BLaER1 treated with 17β-estradiol and CSF1 and Interleukin-3, amounts not matched to agents 10 nM and 100 nM (cell line): ENCODE measurements at regions not wholly inside any gene's neighbourhood (a gene's known extent, or its start where the extent isn't known, plus 50 kb on each side); places are given as distances from the start of the nearest gene placed in this dataset.
"Not testable (repeated sequence)": the region's sequence is repeated elsewhere in the genome, so short reads cannot be mapped to it uniquely, and the experiment has no call there.

ENCODE experiments used
- H3K27ac ChIP-seq, 11 experiments: shearing (Covaris generic); formaldehyde crosslinking; 2 replicates each; pipeline ENCODE4 v1.8.1; 2022
- H3K27me3 ChIP-seq, 11 experiments: shearing (Covaris generic); formaldehyde crosslinking; 2 replicates each; pipeline ENCODE4 v1.8.1; 2022
- H3K36me3 ChIP-seq, 11 experiments: shearing (Covaris generic); formaldehyde crosslinking; 2 replicates each; pipeline ENCODE4 v1.8.1; 2022
- H3K4me1 ChIP-seq, 10 experiments: shearing (Covaris generic); formaldehyde crosslinking; 2 replicates each; pipeline ENCODE4 v1.8.1; 2022
- H3K4me2 ChIP-seq, 11 experiments: shearing (Covaris generic); formaldehyde crosslinking; 2 replicates each; pipeline ENCODE4 v1.8.1; 2022
- H3K4me3 ChIP-seq, 10 experiments: shearing (Covaris generic); formaldehyde crosslinking; 2 replicates each; pipeline ENCODE4 v1.8.1; 2022
- H3K9ac ChIP-seq, 11 experiments: shearing (Covaris generic); formaldehyde crosslinking; 2 replicates each; pipeline ENCODE4 v1.8.1; 2022
- H3K9me3 ChIP-seq, 11 experiments: shearing (Covaris generic); formaldehyde crosslinking; replicated peaks in 1 of 11; 2 replicates each; pipeline ENCODE4 v1.8.1; 2022
- H4K20me1 ChIP-seq, 11 experiments: shearing (Covaris generic); formaldehyde crosslinking; 2 replicates each; pipeline ENCODE4 v1.8.1; 2022
- Cebpa-rat ChIP-seq, 11 experiments: shearing (Covaris generic); IDR thresholded peaks; 2 replicates each; pipeline ENCODE4 v1.8.1; 2022

DNA sequence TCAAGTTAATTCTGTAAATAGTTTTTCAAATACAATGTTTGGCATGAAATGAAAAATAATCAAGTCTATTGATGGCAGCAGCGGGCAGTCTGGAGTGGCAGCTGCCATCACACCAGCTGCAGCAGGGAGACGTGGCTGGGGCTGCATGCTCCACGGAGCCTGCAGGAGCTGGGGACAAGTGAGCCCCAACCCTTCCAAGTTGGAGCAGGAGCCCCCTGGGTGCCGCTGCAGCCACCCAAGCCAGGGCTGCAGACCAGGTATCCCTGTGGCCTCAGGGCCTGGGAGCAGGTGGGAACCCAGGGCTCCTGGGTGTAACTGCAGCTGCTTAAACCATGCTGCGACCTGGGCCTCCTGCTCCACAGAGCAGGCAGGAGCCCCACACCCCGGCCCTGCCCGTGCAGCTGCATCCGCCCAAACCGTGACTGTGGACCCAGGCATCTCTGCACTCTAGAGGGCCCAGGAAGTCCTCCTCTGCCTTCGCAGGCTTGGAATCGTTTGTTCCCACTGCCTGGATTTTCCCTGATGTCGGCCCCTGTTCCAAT is 257.4 kb downstream of the PLOD2 start:
- Histone ChIP-seq H3K27ac (no peak overlapping the region), H3K4me1 (peaks cover 0 to 6% (median 0%) of the 10 kb centered on the region in 10 experiments; a peak in 1 of 20 replicates), H3K9ac (no peak overlapping the region), H3K27me3 (no peaks in the 10 kb centered on the region), H3K9me3 (no peaks in the 10 kb centered on the region), H3K36me3 (no peaks in the 10 kb centered on the region), H4K20me1 (no peaks in the 10 kb centered on the region), H3K4me2 (no peak overlapping the region), H3K4me3 (no peak overlapping the region)
- TF ChIP-seq Cebpa-rat (IDR thresholded peaks at IDR 0.05): no peak

DNA sequence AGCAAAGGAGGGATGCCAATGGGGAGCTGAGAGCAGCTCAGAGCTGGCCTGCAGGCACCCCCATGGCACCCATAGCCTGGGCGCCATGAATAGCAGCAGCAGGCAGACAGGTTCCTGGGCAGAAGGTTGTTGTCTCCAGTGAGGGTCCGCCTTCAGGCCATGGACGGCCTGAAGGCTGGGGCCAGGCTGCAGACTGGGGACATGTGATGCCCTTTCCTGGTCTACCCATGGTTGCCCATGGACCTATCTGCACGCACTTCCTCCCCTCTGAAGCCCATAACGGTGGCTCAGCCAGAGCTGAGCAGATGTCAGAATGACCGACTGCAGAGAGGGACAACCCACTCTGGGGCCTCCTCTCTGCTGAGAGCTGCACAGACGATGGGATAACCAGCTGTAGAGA is 256.8 kb downstream of the PLOD2 start:
- H3K9me3 ChIP-seq: no peaks in the 10 kb centered on the region
- no peak overlapping the region for H3K4me2 ChIP-seq
- no peaks in the 10 kb centered on the region for H3K36me3 ChIP-seq
- no peak overlapping the region for H3K27ac ChIP-seq
- no peak for TF ChIP-seq Cebpa-rat (IDR thresholded peaks at IDR 0.05)
- H3K27me3 ChIP-seq: no peaks in the 10 kb centered on the region
- peaks cover 0 to 6% (median 0%) of the 10 kb centered on the region in 10 experiments; a peak in 1 of 20 replicates for H3K4me1 ChIP-seq
- H3K9ac ChIP-seq: no peak overlapping the region
- no peak overlapping the region for H3K4me3 ChIP-seq
- no peaks in the 10 kb centered on the region for H4K20me1 ChIP-seq

DNA sequence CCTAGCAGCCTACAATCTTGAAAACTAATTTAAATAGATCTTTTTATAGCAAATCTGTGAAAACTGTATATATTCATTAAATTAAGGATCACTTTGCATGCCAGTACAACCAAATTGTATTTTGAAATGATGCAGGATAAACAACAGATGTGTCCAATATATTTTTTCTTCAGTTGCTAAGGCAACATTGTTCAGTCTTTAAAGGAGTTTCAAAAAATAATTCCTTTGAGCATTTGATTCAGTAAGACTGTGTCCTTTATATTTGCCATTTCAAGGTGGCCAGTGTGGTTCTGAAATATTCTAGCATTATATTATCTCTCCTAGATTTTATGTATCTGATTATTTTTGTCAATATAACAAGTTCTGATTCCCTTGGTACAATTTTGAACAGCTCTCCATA is 254.7 kb downstream of the PLOD2 start:
- H4K20me1 ChIP-seq: no peaks in the 10 kb centered on the region
- H3K9ac ChIP-seq: no peak overlapping the region
- no peaks in the 10 kb centered on the region for H3K27me3 ChIP-seq
- H3K27ac ChIP-seq: no peak overlapping the region
- TF ChIP-seq Cebpa-rat (IDR thresholded peaks at IDR 0.05): no peak
- H3K4me1 ChIP-seq: no peaks in the 10 kb centered on the region
- H3K36me3 ChIP-seq: no peaks in the 10 kb centered on the region
- no peaks in the 10 kb centered on the region for H3K9me3 ChIP-seq
- H3K4me2 ChIP-seq: no peak overlapping the region
- H3K4me3 ChIP-seq: no peak overlapping the region

DNA sequence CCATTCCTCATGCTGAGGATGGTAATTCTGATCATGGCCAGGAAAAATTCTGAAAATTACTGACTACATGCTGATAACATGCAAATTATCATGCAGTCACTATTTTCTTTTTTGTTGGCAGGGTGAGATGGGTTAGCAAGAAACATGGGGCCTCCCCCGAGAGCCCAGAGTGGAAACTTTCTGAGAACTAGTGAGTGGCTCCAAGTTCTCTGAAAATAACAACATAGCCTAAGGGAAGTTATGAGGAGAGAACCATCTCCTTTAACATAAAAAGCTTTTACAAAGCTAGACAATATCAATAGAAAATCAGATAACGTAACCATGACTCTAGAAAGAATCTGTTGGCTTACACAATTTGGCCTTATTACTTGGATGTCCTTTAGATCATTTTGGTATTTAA is 254.2 kb downstream of the PLOD2 start:
- Histone ChIP-seq H3K4me1 (no peaks in the 10 kb centered on the region), H3K27ac (no peak overlapping the region), H4K20me1 (no peaks in the 10 kb centered on the region), H3K9ac (no peak overlapping the region), H3K27me3 (no peaks in the 10 kb centered on the region), H3K9me3 (no peaks in the 10 kb centered on the region), H3K4me2 (no peak overlapping the region), H3K36me3 (no peaks in the 10 kb centered on the region), H3K4me3 (no peak overlapping the region)
- no peak for TF ChIP-seq Cebpa-rat (IDR thresholded peaks at IDR 0.05)

DNA sequence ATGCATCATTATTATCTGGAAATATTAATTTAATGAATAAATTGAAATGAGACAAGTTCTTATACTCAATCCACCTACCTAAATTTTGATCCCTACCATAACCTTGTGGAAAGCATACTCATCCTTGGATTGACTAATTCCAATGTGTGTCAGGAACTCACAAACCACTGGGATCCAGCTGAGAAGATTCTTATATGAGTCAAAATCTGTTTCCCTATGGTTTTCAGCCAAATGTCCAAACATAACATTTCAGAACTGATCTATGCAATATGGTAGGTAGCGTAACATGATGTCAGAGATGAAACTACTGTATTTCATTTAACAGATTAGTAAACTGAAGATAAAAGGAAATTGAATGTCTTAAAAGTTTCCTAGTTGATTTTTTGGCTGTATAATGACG is 250.0 kb downstream of the PLOD2 start:
- Histone ChIP-seq H4K20me1 (no peaks in the 10 kb centered on the region), H3K9me3 (no peaks in the 10 kb centered on the region), H3K27ac (no peak overlapping the region), H3K36me3 (no peaks in the 10 kb centered on the region), H3K4me1 (no peaks in the 10 kb centered on the region), H3K4me3 (no peak overlapping the region), H3K9ac (no peak overlapping the region), H3K4me2 (no peak overlapping the region), H3K27me3 (no peaks in the 10 kb centered on the region)
- no peak for TF ChIP-seq Cebpa-rat (IDR thresholded peaks at IDR 0.05)

DNA sequence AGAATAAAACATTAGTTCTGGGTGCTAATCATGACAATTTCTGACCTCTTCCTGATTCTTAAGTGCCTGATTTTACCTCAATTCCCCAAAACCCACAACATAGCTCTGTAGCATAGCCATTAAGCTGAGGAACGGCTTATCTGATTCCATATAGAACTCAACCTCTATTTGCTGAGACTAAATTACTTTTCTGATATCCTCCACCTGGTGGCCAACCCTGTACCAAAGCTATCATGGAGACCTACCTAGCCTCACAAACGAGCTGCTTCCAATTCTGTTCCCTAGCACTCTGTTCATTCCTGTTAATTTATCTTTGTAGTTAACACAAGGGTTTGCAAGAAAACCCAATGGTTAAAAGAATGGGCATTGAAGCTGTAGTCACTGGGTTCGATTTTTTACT is 245.2 kb downstream of the PLOD2 start:
- H3K9me3 ChIP-seq: peaks cover 0 to 7% (median 0%) of the 10 kb centered on the region in 11 experiments; a peak in 3 of 22 replicates
- H3K4me3 ChIP-seq: no peak overlapping the region
- no peak for TF ChIP-seq Cebpa-rat (IDR thresholded peaks at IDR 0.05)
- no peak overlapping the region for H3K27ac ChIP-seq
- no peaks in the 10 kb centered on the region for H3K36me3 ChIP-seq
- no peaks in the 10 kb centered on the region for H4K20me1 ChIP-seq
- no peaks in the 10 kb centered on the region for H3K4me1 ChIP-seq
- H3K9ac ChIP-seq: no peak overlapping the region
- no peaks in the 10 kb centered on the region for H3K27me3 ChIP-seq
- H3K4me2 ChIP-seq: no peak overlapping the region

DNA sequence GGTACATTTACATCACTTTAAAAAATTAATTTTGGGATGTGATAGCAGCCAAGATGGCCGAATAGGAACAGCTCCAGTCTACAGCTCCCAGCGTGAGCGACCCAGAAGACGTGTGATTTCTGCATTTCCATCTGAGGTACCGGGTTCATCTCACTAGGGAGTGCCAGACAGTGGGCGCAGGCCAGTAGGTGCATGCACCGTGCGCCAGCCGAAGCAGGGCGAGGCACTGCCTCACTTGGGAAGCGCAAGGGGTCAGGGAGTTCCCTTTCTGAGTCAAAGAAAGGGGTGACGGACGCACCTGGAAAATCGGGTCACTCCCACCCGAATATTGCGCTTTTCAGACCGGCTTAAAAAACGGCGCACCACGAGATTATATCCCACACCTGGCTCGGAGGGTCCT is 233.2 kb downstream of the PLOD2 start:
- H3K27ac ChIP-seq, H3K27me3 ChIP-seq, H3K4me3 ChIP-seq, H3K4me1 ChIP-seq, H3K9me3 ChIP-seq, H3K9ac ChIP-seq, H3K4me2 ChIP-seq, H3K36me3 ChIP-seq, H4K20me1 ChIP-seq: not testable (repeated sequence)

DNA sequence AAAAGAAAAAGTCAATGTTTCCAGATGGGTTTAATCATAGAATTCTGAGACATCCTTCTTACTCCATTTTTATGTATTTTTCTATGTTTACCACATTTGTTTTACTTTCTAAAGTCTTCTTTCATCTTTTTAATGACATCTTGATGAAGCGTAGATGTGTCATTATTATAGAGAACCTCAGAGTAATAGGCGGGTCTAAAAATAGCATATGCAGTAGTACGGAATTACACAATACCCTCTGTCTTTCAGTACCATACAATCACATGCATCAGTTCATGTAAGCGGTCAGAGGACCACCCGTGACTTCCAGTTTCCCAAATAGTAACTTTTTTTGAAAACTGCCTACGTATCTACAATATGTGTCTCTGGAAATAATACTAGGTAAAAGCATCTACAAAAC is 224.0 kb downstream of the PLOD2 start:
- H3K36me3 ChIP-seq: no peaks in the 10 kb centered on the region
- no peak for TF ChIP-seq Cebpa-rat (IDR thresholded peaks at IDR 0.05)
- H4K20me1 ChIP-seq: no peaks in the 10 kb centered on the region
- H3K4me2 ChIP-seq: no peak overlapping the region; a peak in 1 of 22 replicates
- no peak overlapping the region for H3K27ac ChIP-seq
- H3K4me3 ChIP-seq: no peak overlapping the region
- H3K9ac ChIP-seq: no peak overlapping the region
- no peaks in the 10 kb centered on the region for H3K9me3 ChIP-seq
- H3K4me1 ChIP-seq: no peaks in the 10 kb centered on the region
- no peaks in the 10 kb centered on the region for H3K27me3 ChIP-seq

DNA sequence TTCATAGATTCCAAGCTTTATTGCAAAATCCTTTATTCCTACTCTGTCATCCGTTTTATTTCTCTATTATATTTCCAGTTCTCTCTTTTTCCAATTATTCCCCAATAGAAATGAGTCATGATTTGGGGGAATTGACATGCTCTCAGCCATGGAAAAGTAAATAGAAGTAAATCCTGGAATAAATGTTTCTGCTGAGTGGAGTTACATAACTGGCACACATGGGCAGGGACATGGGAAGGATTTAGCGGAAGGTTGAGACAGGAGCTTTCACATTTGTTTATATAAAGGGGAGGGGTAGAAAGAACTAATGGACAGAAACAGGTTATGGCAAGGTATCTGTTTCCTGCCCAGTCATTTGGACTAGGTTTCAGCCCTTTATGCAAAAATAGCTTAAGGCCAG is 221.6 kb downstream of the PLOD2 start:
- H3K27me3 ChIP-seq: no peaks in the 10 kb centered on the region
- no peak overlapping the region for H3K4me3 ChIP-seq
- H4K20me1 ChIP-seq: no peaks in the 10 kb centered on the region
- H3K27ac ChIP-seq: no peak overlapping the region
- H3K9me3 ChIP-seq: no peaks in the 10 kb centered on the region
- no peak overlapping the region for H3K4me2 ChIP-seq
- H3K9ac ChIP-seq: no peak overlapping the region
- TF ChIP-seq Cebpa-rat (IDR thresholded peaks at IDR 0.05): no peak
- H3K4me1 ChIP-seq: no peaks in the 10 kb centered on the region
- H3K36me3 ChIP-seq: no peaks in the 10 kb centered on the region

DNA sequence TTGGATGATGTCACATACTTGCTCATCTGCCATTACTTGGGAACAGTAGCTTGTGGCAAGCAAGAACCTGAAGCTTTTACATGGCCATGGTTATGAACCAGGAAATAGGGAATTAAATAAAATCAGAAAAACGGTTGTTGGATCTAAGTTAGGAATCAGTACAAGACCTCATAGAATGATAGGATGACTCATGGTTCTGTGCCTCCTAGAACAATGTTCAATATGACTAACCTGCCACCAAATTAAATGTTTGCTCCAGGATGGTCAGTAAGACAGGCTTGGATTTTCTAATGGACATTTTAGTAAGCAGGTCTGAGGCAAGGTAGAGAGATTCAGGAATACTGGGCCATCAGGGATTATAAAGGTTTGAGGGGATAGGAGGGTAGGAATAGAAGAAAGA is 218.9 kb downstream of the PLOD2 start:
- Histone ChIP-seq H3K9me3 (no peaks in the 10 kb centered on the region), H3K27ac (no peak overlapping the region)
- no peak for TF ChIP-seq Cebpa-rat (IDR thresholded peaks at IDR 0.05)

More for the DNA sequence above, 218.9 kb downstream of the PLOD2 start:
- no peak overlapping the region for H3K4me2 ChIP-seq
- H3K27me3 ChIP-seq: no peaks in the 10 kb centered on the region
- no peak overlapping the region for H3K9ac ChIP-seq
- H4K20me1 ChIP-seq: no peaks in the 10 kb centered on the region
- no peaks in the 10 kb centered on the region for H3K4me1 ChIP-seq
- no peaks in the 10 kb centered on the region for H3K36me3 ChIP-seq
- no peak overlapping the region for H3K4me3 ChIP-seq
